SK-N-MC (cell line): ENCODE measurements at regions not wholly inside any gene's neighbourhood (a gene's known extent, or its start where the extent isn't known, plus 50 kb on each side); places are given as distances from the start of the nearest gene placed in this dataset.

Experiments
- EZH2 ChIP-seq: fragments of 200-600 bp; sonication (generic); IDR thresholded peaks from one replicate; pipeline ENCODE4 v1.6.1; 2017; ENCODE audit warnings: antibody characterized with exemption
- FOXP2 ChIP-seq: optimal IDR thresholded peaks from 2 replicates; pipeline ENCODE3; 2011; ENCODE audit warnings: mild to moderate bottlenecking, moderate library complexity; ENCODE audit not compliant: insufficient read depth; ENCODE audit errors: extremely low read length, control extremely low read depth
- POLR2AphosphoS5 ChIP-seq: IDR thresholded peaks from 2 replicates; pipeline ENCODE4 v1.6.1; 2012; ENCODE audit warnings: mild to moderate bottlenecking, low read depth, low read length, borderline replicate concordance

- TF ChIP-seq POLR2AphosphoS5 (no peak), EZH2 (no peak), FOXP2 (no peak)
Observed at GRCh38 chr4:58833126-58833525, 1722.9 kb upstream of the IGFBP7 start.
